SK-N-SH (cell line): ENCODE measurements at regions not wholly inside any gene's neighbourhood (a gene's known extent, or its start where the extent isn't known, plus 50 kb on each side); places are given as distances from the start of the nearest gene placed in this dataset.

ENCODE experiments used
- CTCF ChIA-PET: fragments of 300-600, 350-600 bp; formaldehyde crosslinking; extraction: SDS; loops from one replicate; lab custom pipeline; 2021; lab: Yijun Ruan, JAX
- POLR2A ChIA-PET: fragments of 350-600 bp; sonication (Branson Sonifier 250); formaldehyde crosslinking; extraction: SDS; loops from one replicate; lab custom pipeline; 2020; ENCODE audit warnings: antibody characterized with exemption, inconsistent platforms; lab: Yijun Ruan, JAX
- DNase-seq: peaks from one replicate; pipeline ENCODE4 v3.0.0; 2012
- H2AFZ ChIP-seq: fragments of 200-600 bp; sonication (generic); 2 replicates; pipeline ENCODE4 v1.8.1; 2016; ENCODE audit warnings: antibody characterized with exemption, mild to moderate bottlenecking, low read depth
- H3F3A ChIP-seq: fragments of 200-600 bp; sonication (generic); replicated peaks from 2 replicates; pipeline ENCODE3; 2016; ENCODE audit warnings: antibody characterized with exemption, mild to moderate bottlenecking; ENCODE audit not compliant: insufficient read depth
- H3K27ac ChIP-seq, 2 experiments: fragments of 200-500 bp in 1 of 2; fragments of 200-600 bp in 1 of 2; sonication (Bioruptor generic) in 1 of 2; sonication (generic), shearing (Covaris generic) in 1 of 2; 2 replicates each; pipeline versions ENCODE4 v1.5.1 to v1.6.1; 2014 to 2016; ENCODE audit warnings: low read depth in 2 of 2, inconsistent platforms in 1 of 2, low read length in 1 of 2, mild to moderate bottlenecking in 1 of 2, mixed read lengths in 1 of 2
- H3K27me3 ChIP-seq: fragments of 200-600 bp; sonication (generic), shearing (Covaris generic); 2 replicates; pipeline ENCODE4 v1.6.1; 2016; ENCODE audit warnings: mixed run types; ENCODE audit not compliant: insufficient read depth
- H3K36me3 ChIP-seq, 2 experiments: fragments of 200-500 bp in 1 of 2; fragments of 200-600 bp in 1 of 2; sonication (Bioruptor generic) in 1 of 2; sonication (generic) in 1 of 2; replicated peaks in 1 of 2; 2 replicates each; pipeline versions ENCODE3 to v1.5.1; 2014 to 2016; ENCODE audit warnings: low read length in 1 of 2, mild to moderate bottlenecking in 1 of 2; ENCODE audit not compliant: insufficient read depth in 2 of 2, control insufficient read depth in 1 of 2
- H3K4me1 ChIP-seq, 2 experiments: fragments of 200-500 bp in 1 of 2; fragments of 200-600 bp in 1 of 2; sonication (Bioruptor generic) in 1 of 2; sonication (generic), shearing (Covaris generic) in 1 of 2; 2 replicates each; pipeline versions ENCODE4 v1.5.1 to v1.6.1; 2014 to 2016; ENCODE audit warnings: low read depth in 1 of 2, low read length in 1 of 2, mixed run types in 1 of 2; ENCODE audit not compliant: insufficient read depth in 2 of 2, control insufficient read depth in 1 of 2
- H3K4me2 ChIP-seq: fragments of 200-600 bp; sonication (generic), shearing (Covaris generic); 2 replicates; pipeline ENCODE4 v1.6.1; 2017; ENCODE audit warnings: mixed run types
- H3K4me3 ChIP-seq, 2 experiments: fragments of 200-500 bp in 1 of 2; fragments of 200-600 bp in 1 of 2; sonication (Bioruptor generic) in 1 of 2; sonication (generic), shearing (Covaris generic) in 1 of 2; 2 replicates each; pipeline versions ENCODE4 v1.5.1 to v1.8.1; 2014 to 2016; ENCODE audit warnings: low read depth in 2 of 2, inconsistent platforms in 1 of 2, low read length in 1 of 2, mild to moderate bottlenecking in 1 of 2, mixed read lengths in 1 of 2, moderate library complexity in 1 of 2
- H3K79me2 ChIP-seq: fragments of 200-600 bp; sonication (generic); 2 replicates; pipeline ENCODE4 v1.8.1; 2017; ENCODE audit warnings: mild to moderate bottlenecking; ENCODE audit not compliant: insufficient read depth
- H3K9ac ChIP-seq: fragments of 200-600 bp; sonication (generic); 2 replicates; pipeline ENCODE4 v1.6.1; 2017; ENCODE audit warnings: mixed run types
- H3K9me2 ChIP-seq: fragments of 200-600 bp; sonication (generic); 2 replicates; pipeline ENCODE4 v1.6.1; 2017; ENCODE audit warnings: mixed run types
- H3K9me3 ChIP-seq: fragments of 200-600 bp; sonication (generic); 2 replicates; pipeline ENCODE4 v1.6.1; 2017; ENCODE audit warnings: mixed run types, mild to moderate bottlenecking, moderate library complexity
- H4K20me1 ChIP-seq: fragments of 200-600 bp; sonication (generic); 2 replicates; pipeline ENCODE4 v1.6.1; 2017; ENCODE audit warnings: mild to moderate bottlenecking, mixed run types; ENCODE audit not compliant: insufficient read depth
- CTCF ChIP-seq: fragments of 200-600 bp; sonication (generic); IDR thresholded peaks from 2 replicates; pipeline ENCODE4 v1.6.1; 2017; ENCODE audit warnings: antibody characterized with exemption, mild to moderate bottlenecking, moderate library complexity
- EP300 ChIP-seq, 2 experiments: IDR thresholded peaks; 2 replicates each; pipeline versions ENCODE4 v1.4.0 to v1.6.1; 2012; ENCODE audit warnings: borderline replicate concordance in 1 of 2, low read depth in 1 of 2, low read length in 1 of 2
- EZH2phosphoT487 ChIP-seq: fragments of 200-600 bp; sonication (generic); IDR thresholded peaks from 2 replicates; pipeline ENCODE4 v1.6.1; 2017; ENCODE audit warnings: low read depth, mixed run types, mild to moderate bottlenecking, antibody characterized with exemption, moderate library complexity, borderline replicate concordance
- FOSL2 ChIP-seq: IDR thresholded peaks from 2 replicates; pipeline ENCODE4 v1.4.0; 2012; ENCODE audit warnings: low read depth, mild to moderate bottlenecking, moderate library complexity, borderline replicate concordance
- GATA2 ChIP-seq: sonication (generic); formaldehyde crosslinking; IDR thresholded peaks from 2 replicates; pipeline ENCODE4 v1.5.0; 2020; ENCODE audit warnings: mild to moderate bottlenecking, missing genetic modification reagents
- MAX ChIP-seq: IDR thresholded peaks from 2 replicates; pipeline ENCODE4 v1.4.0; 2012; ENCODE audit warnings: low read depth
- MEF2A ChIP-seq: IDR thresholded peaks from 2 replicates; pipeline ENCODE4 v1.4.0; 2012; ENCODE audit warnings: low read depth, borderline replicate concordance
- NFIC ChIP-seq: IDR thresholded peaks from 2 replicates; pipeline ENCODE4 v1.4.0; 2012; ENCODE audit warnings: borderline replicate concordance
- NRF1 ChIP-seq: IDR thresholded peaks from 2 replicates; pipeline ENCODE4 v1.6.1; 2012; ENCODE audit warnings: low read depth, mild to moderate bottlenecking, low read length
- PBX3 ChIP-seq: IDR thresholded peaks from 2 replicates; pipeline ENCODE4; 2012
- POLR2AphosphoS5 ChIP-seq: IDR thresholded peaks from 2 replicates; pipeline ENCODE4 v1.6.1; 2012; ENCODE audit warnings: low read depth, low read length
- RAD21 ChIP-seq: IDR thresholded peaks from 2 replicates; pipeline ENCODE4 v1.6.1; 2012; ENCODE audit warnings: mild to moderate bottlenecking, low read length
- RCOR1 ChIP-seq: fragments of 150-350 bp; IDR thresholded peaks from 2 replicates; pipeline ENCODE4 v1.6.1; 2017; ENCODE audit warnings: antibody characterized with exemption, low read length
- REST ChIP-seq: IDR thresholded peaks from 2 replicates; pipeline ENCODE4 v1.6.1; 2012; ENCODE audit warnings: mild to moderate bottlenecking, low read depth, low read length, moderate library complexity
- RXRA ChIP-seq: IDR thresholded peaks from 2 replicates; pipeline ENCODE4 v1.4.0; 2012; ENCODE audit warnings: low read depth, mild to moderate bottlenecking, borderline replicate concordance
- TAF1 ChIP-seq: IDR thresholded peaks from 2 replicates; pipeline ENCODE4 v1.6.1; 2012; ENCODE audit warnings: low read depth, mild to moderate bottlenecking, low read length, moderate library complexity, borderline replicate concordance
- USF2 ChIP-seq: fragments of 150-350 bp; IDR thresholded peaks from 2 replicates; pipeline ENCODE4 v1.6.1; 2017; ENCODE audit warnings: antibody characterized with exemption, low read length, low read depth, borderline replicate concordance
- YY1 ChIP-seq: IDR thresholded peaks from 2 replicates; pipeline ENCODE4 v1.4.0; 2012; ENCODE audit warnings: low read depth, mild to moderate bottlenecking
- ZBTB33 ChIP-seq: IDR thresholded peaks from 2 replicates; pipeline ENCODE4 v1.4.0; 2012; ENCODE audit warnings: low read depth, borderline replicate concordance
- WGBS: methylation state at CpG from one replicate; pipeline ENCODE4 v1.1.6; 2017; ENCODE audit warnings: low lambda C conversion rate; 5-methylcytosine and 5-hydroxymethylcytosine counted together

GRCh38 chr13:34114581-34114980 is 296.6 kb downstream of the RFC3 start:
- Histone ChIP-seq H3K4me1 (no peaks in the 10 kb centered on the region), H3K9me3 (no peaks in the 10 kb centered on the region; the same call in 1 of the 2 replicates), H3F3A (no peaks in the 10 kb centered on the region), H3K9ac (no peak overlapping the region), H3K4me3 (no peak overlapping the region), H3K9me2 (no peaks in the 10 kb centered on the region), H3K4me2 (no peak overlapping the region), H4K20me1 (no peaks in the 10 kb centered on the region), H3K36me3 (no peaks in the 10 kb centered on the region), H3K27me3 (no peaks in the 10 kb centered on the region), H2AFZ (no peak overlapping the region), H3K27ac (no peak overlapping the region), H3K79me2 (no peaks in the 10 kb centered on the region)
- CTCF ChIA-PET = no interaction called here
- TF ChIP-seq ZBTB33 = no peak
- no peak for TF ChIP-seq RCOR1
- no peak for TF ChIP-seq USF2
- no peak for TF ChIP-seq PBX3
- TF ChIP-seq CTCF = no peak
- TF ChIP-seq NRF1 = no peak
- TF ChIP-seq TAF1 = no peak
- no peak for TF ChIP-seq RAD21
- no peak for TF ChIP-seq RXRA
- no peak for TF ChIP-seq NFIC
- no peak for TF ChIP-seq EP300 (IDR thresholded peaks at IDR 0.05; ENCODE audit: borderline replicate concordance in 1 of 2, low read depth in 1 of 2, low read length in 1 of 2)
- TF ChIP-seq EZH2phosphoT487 = no peak
- no peak for TF ChIP-seq GATA2 (CRISPR knock-in tag)
- TF ChIP-seq YY1 = no peak
- no peak for TF ChIP-seq MEF2A
- no peak for TF ChIP-seq FOSL2
- TF ChIP-seq POLR2AphosphoS5 = no peak
- no peak for TF ChIP-seq MAX
- TF ChIP-seq REST = no peak
- 80% methylated on average over 3 of the region's 3 CpGs for whole genome bisulfite sequencing
- POLR2A ChIA-PET = no interaction called here
- no peak for DNase-seq
